Thyroid gland (tissue), 4 donors: ENCODE measurements at regions not wholly inside any gene's neighbourhood (a gene's known extent, or its start where the extent isn't known, plus 50 kb on each side); places are given as distances from the start of the nearest gene placed in this dataset.

Source experiments
- POLR2A ChIP-seq, 2 donors: fragments of 450-650 bp; IDR thresholded peaks; one replicate each; pipeline ENCODE4 v1.6.1; 2017; ENCODE audit warnings: antibody characterized with exemption in 2 of 2, mild to moderate bottlenecking in 2 of 2, moderate library complexity in 1 of 2
- TF ChIP-seq, protein P1 (sequence below), 6 experiments: fragments of 200-600 bp in 3 of 6; fragments of 450-650 bp in 3 of 6; sonication (generic) in 3 of 6; IDR thresholded peaks; one replicate each; pipeline ENCODE4 v1.5.1; 2016 to 2019; ENCODE audit warnings: antibody characterized with exemption in 6 of 6, mild to moderate bottlenecking in 2 of 6, inconsistent platforms in 1 of 6, moderate library complexity in 1 of 6

GRCh38 chr21:27306206-27306605 lies 339.3 kb upstream of the ADAMTS5 start:
- TF ChIP-seq, protein P1, sequence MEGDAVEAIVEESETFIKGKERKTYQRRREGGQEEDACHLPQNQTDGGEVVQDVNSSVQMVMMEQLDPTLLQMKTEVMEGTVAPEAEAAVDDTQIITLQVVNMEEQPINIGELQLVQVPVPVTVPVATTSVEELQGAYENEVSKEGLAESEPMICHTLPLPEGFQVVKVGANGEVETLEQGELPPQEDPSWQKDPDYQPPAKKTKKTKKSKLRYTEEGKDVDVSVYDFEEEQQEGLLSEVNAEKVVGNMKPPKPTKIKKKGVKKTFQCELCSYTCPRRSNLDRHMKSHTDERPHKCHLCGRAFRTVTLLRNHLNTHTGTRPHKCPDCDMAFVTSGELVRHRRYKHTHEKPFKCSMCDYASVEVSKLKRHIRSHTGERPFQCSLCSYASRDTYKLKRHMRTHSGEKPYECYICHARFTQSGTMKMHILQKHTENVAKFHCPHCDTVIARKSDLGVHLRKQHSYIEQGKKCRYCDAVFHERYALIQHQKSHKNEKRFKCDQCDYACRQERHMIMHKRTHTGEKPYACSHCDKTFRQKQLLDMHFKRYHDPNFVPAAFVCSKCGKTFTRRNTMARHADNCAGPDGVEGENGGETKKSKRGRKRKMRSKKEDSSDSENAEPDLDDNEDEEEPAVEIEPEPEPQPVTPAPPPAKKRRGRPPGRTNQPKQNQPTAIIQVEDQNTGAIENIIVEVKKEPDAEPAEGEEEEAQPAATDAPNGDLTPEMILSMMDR (IDR thresholded peaks at IDR 0.05) = no peak
- TF ChIP-seq POLR2A (IDR thresholded peaks at IDR 0.05) = no peak
